ENCODE measurements at regions not wholly inside any gene's neighbourhood (a gene's known extent, or its start where the extent isn't known, plus 50 kb on each side); places are given as distances from the start of the nearest gene placed in this dataset.

GRCh38 chr5:65078331-65078730 is 309.6 kb downstream of the CWC27 start:
- no peak overlapping the region for H3K4me3 ChIP-seq (ENCODE audit: low read length)
- no peak for DNase-seq (ENCODE audit: low read depth)
- TF ChIP-seq, protein P1, sequence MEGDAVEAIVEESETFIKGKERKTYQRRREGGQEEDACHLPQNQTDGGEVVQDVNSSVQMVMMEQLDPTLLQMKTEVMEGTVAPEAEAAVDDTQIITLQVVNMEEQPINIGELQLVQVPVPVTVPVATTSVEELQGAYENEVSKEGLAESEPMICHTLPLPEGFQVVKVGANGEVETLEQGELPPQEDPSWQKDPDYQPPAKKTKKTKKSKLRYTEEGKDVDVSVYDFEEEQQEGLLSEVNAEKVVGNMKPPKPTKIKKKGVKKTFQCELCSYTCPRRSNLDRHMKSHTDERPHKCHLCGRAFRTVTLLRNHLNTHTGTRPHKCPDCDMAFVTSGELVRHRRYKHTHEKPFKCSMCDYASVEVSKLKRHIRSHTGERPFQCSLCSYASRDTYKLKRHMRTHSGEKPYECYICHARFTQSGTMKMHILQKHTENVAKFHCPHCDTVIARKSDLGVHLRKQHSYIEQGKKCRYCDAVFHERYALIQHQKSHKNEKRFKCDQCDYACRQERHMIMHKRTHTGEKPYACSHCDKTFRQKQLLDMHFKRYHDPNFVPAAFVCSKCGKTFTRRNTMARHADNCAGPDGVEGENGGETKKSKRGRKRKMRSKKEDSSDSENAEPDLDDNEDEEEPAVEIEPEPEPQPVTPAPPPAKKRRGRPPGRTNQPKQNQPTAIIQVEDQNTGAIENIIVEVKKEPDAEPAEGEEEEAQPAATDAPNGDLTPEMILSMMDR (conservative IDR thresholded peaks at IDR 0.05; ENCODE audit: low read depth, low read length): no peak

DNA sequence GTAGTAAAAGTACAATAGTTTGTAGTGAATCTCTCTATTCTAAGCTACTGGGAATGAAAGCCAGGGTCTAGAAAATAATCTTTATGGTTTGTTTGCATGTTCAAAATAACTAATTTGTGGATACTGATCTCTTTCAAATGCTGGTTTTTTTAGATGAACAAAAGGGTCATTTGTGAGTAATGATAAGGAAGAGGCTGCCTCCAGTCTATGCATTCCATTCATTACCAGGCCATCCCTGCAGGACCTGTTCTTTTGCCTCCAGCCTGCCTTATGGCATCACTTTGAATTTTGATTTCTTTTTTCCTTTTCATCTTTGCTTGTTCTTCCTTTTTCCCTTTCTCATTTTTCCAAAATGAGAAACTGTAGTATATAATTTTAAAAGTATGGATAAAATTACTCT is 312.3 kb downstream of the CWC27 start:
- no peak overlapping the region for H3K4me3 ChIP-seq (ENCODE audit: low read length)
- no peak for DNase-seq (ENCODE audit: low read depth)
- TF ChIP-seq, protein P1 (conservative IDR thresholded peaks at IDR 0.05; ENCODE audit: low read depth, low read length): no peak

GRCh38 chr5:65084795-65085515 is 316.2 kb downstream of the CWC27 start:
- H3K4me3 ChIP-seq (ENCODE audit: low read length): no peak overlapping the region
- no peak for DNase-seq (ENCODE audit: low read depth)
- TF ChIP-seq, protein P1 (conservative IDR thresholded peaks at IDR 0.05; ENCODE audit: low read depth, low read length): no peak

DNA sequence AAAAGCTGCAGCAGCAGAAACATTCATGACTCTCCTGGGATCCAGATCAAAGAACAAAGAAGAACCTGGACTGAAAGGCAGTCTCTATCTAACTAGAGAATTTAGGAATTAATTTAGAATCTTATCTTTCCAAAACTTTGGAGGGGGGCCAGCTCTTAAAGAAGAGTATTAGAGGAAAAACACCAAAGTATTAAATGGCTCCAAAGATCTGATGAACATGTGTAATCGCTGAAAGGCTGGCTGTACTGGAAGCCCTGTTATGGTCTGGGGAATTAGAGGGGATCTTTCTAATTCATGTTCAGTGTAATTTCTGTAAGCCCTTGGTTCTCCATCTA is 316.8 kb downstream of the CWC27 start:
- no peak for DNase-seq (ENCODE audit: low read depth)
- TF ChIP-seq, protein P1 (conservative IDR thresholded peaks at IDR 0.05; ENCODE audit: low read depth, low read length): no peak
- no peak overlapping the region for H3K4me3 ChIP-seq (ENCODE audit: low read length)

- TF ChIP-seq, protein P1 (conservative IDR thresholded peaks at IDR 0.05; ENCODE audit: low read depth, low read length): no peak
- no peak overlapping the region for H3K4me3 ChIP-seq (ENCODE audit: low read length)
- DNase-seq (ENCODE audit: low read depth): no peak
These were observed 317.6 kb downstream of the CWC27 start for GRCh38 chr5:65086234-65086890.

- DNase-seq (ENCODE audit: low read depth): no peak
- TF ChIP-seq, protein P1 (conservative IDR thresholded peaks at IDR 0.05; ENCODE audit: low read depth, low read length): no peak
- no peak overlapping the region for H3K4me3 ChIP-seq (ENCODE audit: low read length)
These were observed 318.4 kb downstream of the CWC27 start for GRCh38 chr5:65087154-65087553.

DNA sequence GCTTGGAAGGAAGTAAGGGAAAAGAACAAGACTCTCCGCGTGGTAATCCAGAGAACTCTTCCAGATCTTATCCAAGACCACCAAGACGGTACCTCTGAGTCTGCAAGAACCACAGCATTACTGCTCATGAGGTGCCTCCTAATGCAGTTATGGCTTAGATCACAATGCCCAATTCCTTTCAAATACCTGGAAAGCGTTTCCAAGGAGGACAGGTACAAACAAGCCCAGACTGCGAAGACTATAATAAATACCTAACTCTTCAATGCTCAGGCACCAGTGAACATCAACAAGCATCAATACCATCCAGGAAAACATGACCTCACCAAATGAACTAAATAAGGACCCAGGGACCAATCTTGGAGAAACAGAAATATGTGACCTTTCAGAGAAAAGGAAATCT is 325.5 kb downstream of the CWC27 start:
- no peak overlapping the region for H3K4me3 ChIP-seq (ENCODE audit: low read length)
- TF ChIP-seq, protein P1 (conservative IDR thresholded peaks at IDR 0.05; ENCODE audit: low read depth, low read length): no peak
- DNase-seq (ENCODE audit: low read depth): no peak
